ENCODE measurements at regions not wholly inside any gene's neighbourhood (a gene's known extent, or its start where the extent isn't known, plus 50 kb on each side); places are given as distances from the start of the nearest gene placed in this dataset.
"Not testable (repeated sequence)": the region's sequence is repeated elsewhere in the genome, so short reads cannot be mapped to it uniquely, and the experiment has no call there.

- peak; percentile 88 for DNase-seq
Measured at GRCh38 chr6:159594106-159594749, 98.8 kb downstream of the SOD2 start.

GRCh38 chr6:159590835-159591234 lies 102.2 kb downstream of the SOD2 start:
- DNase-seq, result no peak

GRCh38 chr6:159586684-159587083 lies 106.4 kb downstream of the SOD2 start:
- no peak for DNase-seq

GRCh38 chr6:159582736-159583135 lies 110.3 kb downstream of the SOD2 start:
- no peak for DNase-seq

GRCh38 chr6:159578629-159579028 lies 114.4 kb downstream of the SOD2 start:
- no peak for DNase-seq

GRCh38 chr6:159577564-159577963 lies 115.5 kb downstream of the SOD2 start:
- peak; percentile 53 for DNase-seq

- no peak for DNase-seq
Measured at GRCh38 chr6:159572439-159573110, 120.5 kb downstream of the SOD2 start.

GRCh38 chr6:159565181-159565710 lies 127.8 kb downstream of the SOD2 start:
- no peak for DNase-seq

GRCh38 chr6:159564456-159564855 lies 128.6 kb downstream of the SOD2 start:
- DNase-seq, result no peak

- no peak for DNase-seq
Measured at GRCh38 chr6:159557031-159557430, 136.0 kb downstream of the SOD2 start.

- peak; percentile 12 for DNase-seq
Measured at GRCh38 chr6:159555082-159555875, 137.8 kb downstream of the SOD2 start.

GRCh38 chr6:159541296-159541695 lies 151.7 kb downstream of the SOD2 start:
- no peak for DNase-seq

GRCh38 chr6:159540883-159541282 lies 152.2 kb downstream of the SOD2 start:
- DNase-seq, result no peak

GRCh38 chr6:159540152-159540551 lies 152.9 kb downstream of the SOD2 start:
- no peak for DNase-seq

GRCh38 chr6:159538031-159538430 lies 155.0 kb downstream of the SOD2 start:
- not testable (repeated sequence) for DNase-seq

GRCh38 chr6:159535656-159536350 lies 157.2 kb downstream of the SOD2 start:
- no peak for DNase-seq

GRCh38 chr6:159533568-159533967 lies 159.5 kb downstream of the SOD2 start:
- DNase-seq, result peak; percentile 86

GRCh38 chr6:159533016-159533415 lies 160.0 kb downstream of the SOD2 start:
- peak; percentile 60 for DNase-seq

- DNase-seq, result no peak
Measured at GRCh38 chr6:159532155-159532554, 160.9 kb downstream of the SOD2 start.

GRCh38 chr6:159529934-159530333 lies 163.1 kb downstream of the SOD2 start:
- DNase-seq, result no peak

- DNase-seq, result no peak
Measured at GRCh38 chr6:159527351-159527750, 165.7 kb downstream of the SOD2 start.

- no peak for DNase-seq
Measured at GRCh38 chr6:159525445-159526025, 167.5 kb downstream of the SOD2 start.
